ENCODE measurements at regions not wholly inside any gene's neighbourhood (a gene's known extent, or its start where the extent isn't known, plus 50 kb on each side); places are given as distances from the start of the nearest gene placed in this dataset.

GRCh38 chr17:43341715-43342588 lies 56.8 kb upstream of the ARL4D start:
- TF ChIP-seq ZNF274 (IDR thresholded peaks at IDR 0.05; ENCODE audit: low read depth, low read length): no peak
- TF ChIP-seq ZBTB33 (IDR thresholded peaks at IDR 0.05; ENCODE audit: extremely low read depth, insufficient replicate concordance, low read length): no peak
- no peak for TF ChIP-seq JUND (IDR thresholded peaks at IDR 0.05)
- ChIA-PET CTCF (no interaction called here), POLR2A (interaction anchor here (1.1 kb wide), 1 partner anchor 26 kb away, joined by 4 read pairs; no protein-coding TSS in a partner anchor), RAD21 (ENCODE audit: low non-redundant PET in 1 of 2, low total read pairs in 2 of 2, uncharacterized antibody in 2 of 2, unreplicated experiment in 2 of 2) (no interaction called here)
- Histone ChIP-seq H4K20me1 (ENCODE audit: insufficient read depth) (no peaks in the 10 kb centered on the region), H3K9ac (ENCODE audit: low read length) (no peak overlapping the region), H3K9me3 (ENCODE audit: control insufficient read depth in 1 of 2, insufficient read depth in 1 of 2, low read depth in 1 of 2, low read length in 2 of 2) (peaks cover 0 to 9% of the 10 kb centered on the region in 2 experiments; a peak in 2 of 4 replicates), H3K9me2 (ENCODE audit: insufficient read depth) (no peaks in the 10 kb centered on the region), H3K27me3 (ENCODE audit: insufficient read depth, low read length) (no peaks in the 10 kb centered on the region), H3K4me2 (ENCODE audit: low read length) (no peak overlapping the region), H3K79me2 (ENCODE audit: insufficient read depth, low read length) (no peaks in the 10 kb centered on the region), H3K27ac (ENCODE audit: low read depth, low read length) (no peak overlapping the region), H2AFZ (ENCODE audit: low read depth, low read length, poor library complexity, severe bottlenecking) (no peak overlapping the region), H3K36me3 (ENCODE audit: control insufficient read depth in 1 of 2, insufficient read depth in 2 of 2, low read length in 2 of 2) (no peaks in the 10 kb centered on the region), H3K4me3 (replicated peaks in 1 of 2; ENCODE audit: low read depth in 1 of 2, low read length in 2 of 2) (no peak overlapping the region), H3K4me1 (ENCODE audit: control insufficient read depth in 1 of 2, insufficient read depth in 2 of 2, low read length in 2 of 2) (no peaks in the 10 kb centered on the region)
- no TSS peak for BruUV-seq (replicated peaks)
- intact Hi-C loops (cut with micrococcal nuclease): no loop called here
- ATAC-seq (no peak), DNase-seq (ENCODE audit: low read depth, low spot score) (no peak)

GRCh38 chr17:43338886-43339516 lies 59.8 kb upstream of the ARL4D start:
- DNase-seq (ENCODE audit: low read depth, low spot score) (no peak), ATAC-seq (peak; percentile 67; the same call in 1 of the 2 replicates)
- POLR2A ChIA-PET: interaction anchor here (1.7 kb wide), 1 partner anchor 29 kb away, joined by 13 read pairs; no protein-coding TSS in a partner anchor

More at GRCh38 chr17:43338886-43339516, 59.8 kb upstream of the ARL4D start:
- no peaks in the 10 kb centered on the region for H3K36me3 ChIP-seq (ENCODE audit: control insufficient read depth in 1 of 2, insufficient read depth in 2 of 2, low read length in 2 of 2)
- no peaks in the 10 kb centered on the region for H3K79me2 ChIP-seq (ENCODE audit: insufficient read depth, low read length)
- no peak overlapping the region for H3K4me3 ChIP-seq (replicated peaks in 1 of 2; ENCODE audit: low read depth in 1 of 2, low read length in 2 of 2)
- no peaks in the 10 kb centered on the region for H3K9me2 ChIP-seq (ENCODE audit: insufficient read depth)
- H3K4me2 ChIP-seq (ENCODE audit: low read length): no peak overlapping the region
- H3K9me3 ChIP-seq (ENCODE audit: control insufficient read depth in 1 of 2, insufficient read depth in 1 of 2, low read depth in 1 of 2, low read length in 2 of 2): no peaks in the 10 kb centered on the region
- no TSS peak for BruUV-seq (replicated peaks)
- no peak overlapping the region for H3K27ac ChIP-seq (ENCODE audit: low read depth, low read length)
- CTCF ChIA-PET: no interaction called here
- H3K4me1 ChIP-seq (ENCODE audit: control insufficient read depth in 1 of 2, insufficient read depth in 2 of 2, low read length in 2 of 2): no peaks in the 10 kb centered on the region
- TF ChIP-seq RAD21 (IDR thresholded peaks at IDR 0.05; ENCODE audit: low read depth): peak; percentile 72
- TF ChIP-seq CTCF (IDR thresholded peaks at IDR 0.05 in 2 of 3, conservative IDR thresholded peaks at IDR 0.05 in 1 of 3; ENCODE audit: borderline replicate concordance in 1 of 3, insufficient read depth in 1 of 3, low read depth in 2 of 3, low read length in 2 of 3): peak; percentile 40 to 74 (median 59); a peak in 5 of 6 replicates
- TF ChIP-seq EZH2phosphoT487 (IDR thresholded peaks at IDR 0.05; ENCODE audit: borderline replicate concordance): no peak
- no peaks in the 10 kb centered on the region for H3K27me3 ChIP-seq (ENCODE audit: insufficient read depth, low read length)
- RAD21 ChIA-PET (ENCODE audit: low non-redundant PET in 1 of 2, low total read pairs in 2 of 2, uncharacterized antibody in 2 of 2, unreplicated experiment in 2 of 2): no interaction called here
- H3K9ac ChIP-seq (ENCODE audit: low read length): no peak overlapping the region
- intact Hi-C loops (cut with micrococcal nuclease): loop anchor here (5.0 kb wide), 1 partner anchor 143 kb away; the partner anchor contains the start of gene DHX8
- no peak overlapping the region for H2AFZ ChIP-seq (ENCODE audit: low read depth, low read length, poor library complexity, severe bottlenecking)
- H4K20me1 ChIP-seq (ENCODE audit: insufficient read depth): no peaks in the 10 kb centered on the region
